ENCODE measurements at regions not wholly inside any gene's neighbourhood (a gene's known extent, or its start where the extent isn't known, plus 50 kb on each side); places are given as distances from the start of the nearest gene placed in this dataset.

- TF ChIP-seq CTCF (IDR thresholded peaks at IDR 0.05) (no peak), POLR2AphosphoS5 (IDR thresholded peaks at IDR 0.05) (no peak)
Measured at GRCh38 chr9:23243523-23243922, 582.5 kb downstream of the ELAVL2 start.

Measured in prostate gland (tissue), 2 donors.